ENCODE measurements at regions not wholly inside any gene's neighbourhood (a gene's known extent, or its start where the extent isn't known, plus 50 kb on each side); places are given as distances from the start of the nearest gene placed in this dataset.

DNA sequence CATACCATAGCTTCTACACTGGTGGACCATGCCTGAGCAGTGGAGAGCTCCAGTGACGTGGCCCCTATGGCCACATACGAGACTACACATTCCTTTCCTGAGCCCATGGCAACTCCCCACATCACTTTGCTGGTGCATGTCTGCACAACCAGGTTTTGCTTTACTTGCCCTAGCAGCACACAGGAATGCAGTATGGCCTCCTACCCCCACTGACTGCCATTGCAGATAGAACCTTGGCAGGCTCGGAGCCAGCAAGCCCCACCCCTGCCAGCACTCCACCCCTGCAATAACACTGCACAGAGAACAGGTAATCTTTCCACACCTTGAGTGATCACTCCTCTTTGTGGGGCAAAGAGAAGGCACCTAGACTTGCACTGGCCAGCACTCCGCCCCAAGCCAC is 531.9 kb upstream of the CAMK1G start:
- in situ Hi-C loops (cut with HindIII; ENCODE audit: low pct_unique_long_range_greater_than_20kb, low sequenced_read_pairs) = no loop called here
- no peak for TF ChIP-seq JUND (IDR thresholded peaks at IDR 0.05; ENCODE audit: low read depth)
- no peak for DNase-seq (ENCODE audit: low read depth in 1 of 2, low spot score in 1 of 2)

- in situ Hi-C loops (cut with HindIII; ENCODE audit: low pct_unique_long_range_greater_than_20kb, low sequenced_read_pairs) = no loop called here
- no peak for DNase-seq (ENCODE audit: low read depth in 1 of 2, low spot score in 1 of 2)
- TF ChIP-seq JUND (IDR thresholded peaks at IDR 0.05; ENCODE audit: low read depth) = no peak
Observed at GRCh38 chr1:209053587-209053986, 529.9 kb upstream of the CAMK1G start.

DNA sequence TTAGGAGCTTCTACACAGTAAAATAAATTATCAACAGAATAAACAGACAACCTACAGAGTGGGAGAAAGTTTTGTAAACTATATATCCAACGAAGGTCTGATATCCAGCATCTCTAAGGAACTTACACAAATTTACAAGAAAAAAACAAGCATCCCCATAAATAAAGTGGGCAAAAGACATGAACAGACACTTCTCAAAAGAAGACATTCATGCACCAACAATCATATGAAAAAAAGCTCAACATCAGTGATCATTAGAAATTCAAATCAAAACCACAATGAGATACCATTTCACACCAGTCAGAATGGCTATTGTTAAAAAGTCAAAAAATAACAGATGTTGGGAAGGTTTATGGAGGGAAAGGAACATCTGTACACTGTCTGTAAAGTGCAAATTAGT is 526.4 kb upstream of the CAMK1G start:
- in situ Hi-C loops (cut with HindIII; ENCODE audit: low pct_unique_long_range_greater_than_20kb, low sequenced_read_pairs) = no loop called here
- no peak for DNase-seq (ENCODE audit: low read depth in 1 of 2, low spot score in 1 of 2)
- TF ChIP-seq JUND (IDR thresholded peaks at IDR 0.05; ENCODE audit: low read depth) = no peak

GRCh38 chr1:209057901-209058300 is 525.6 kb upstream of the CAMK1G start:
- TF ChIP-seq JUND (IDR thresholded peaks at IDR 0.05; ENCODE audit: low read depth) = no peak
- in situ Hi-C loops (cut with HindIII; ENCODE audit: low pct_unique_long_range_greater_than_20kb, low sequenced_read_pairs) = no loop called here
- no peak for DNase-seq (ENCODE audit: low read depth in 1 of 2, low spot score in 1 of 2)

DNA sequence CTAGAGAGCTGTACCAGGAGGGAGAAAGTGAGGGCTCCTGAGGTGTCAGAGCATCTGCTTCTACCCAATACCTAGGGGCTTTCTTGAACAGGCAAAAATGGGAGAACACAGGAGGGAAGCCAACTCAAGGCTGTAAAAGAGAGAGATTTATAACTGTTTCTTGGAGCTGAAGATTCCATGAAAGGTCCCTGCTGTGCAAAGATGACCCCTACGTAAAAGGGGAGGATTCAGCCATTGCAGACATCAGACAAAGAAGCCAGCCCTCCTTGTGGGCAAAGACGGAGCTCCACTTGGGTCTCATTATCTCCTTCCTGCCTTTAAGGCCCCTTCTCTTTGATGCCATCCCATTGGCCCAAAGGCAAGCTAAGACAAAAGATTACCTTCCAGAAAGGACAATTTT is 524.1 kb upstream of the CAMK1G start:
- DNase-seq (ENCODE audit: low read depth in 1 of 2, low spot score in 1 of 2) = no peak
- no peak for TF ChIP-seq JUND (IDR thresholded peaks at IDR 0.05; ENCODE audit: low read depth)
- in situ Hi-C loops (cut with HindIII; ENCODE audit: low pct_unique_long_range_greater_than_20kb, low sequenced_read_pairs) = no loop called here

DNA sequence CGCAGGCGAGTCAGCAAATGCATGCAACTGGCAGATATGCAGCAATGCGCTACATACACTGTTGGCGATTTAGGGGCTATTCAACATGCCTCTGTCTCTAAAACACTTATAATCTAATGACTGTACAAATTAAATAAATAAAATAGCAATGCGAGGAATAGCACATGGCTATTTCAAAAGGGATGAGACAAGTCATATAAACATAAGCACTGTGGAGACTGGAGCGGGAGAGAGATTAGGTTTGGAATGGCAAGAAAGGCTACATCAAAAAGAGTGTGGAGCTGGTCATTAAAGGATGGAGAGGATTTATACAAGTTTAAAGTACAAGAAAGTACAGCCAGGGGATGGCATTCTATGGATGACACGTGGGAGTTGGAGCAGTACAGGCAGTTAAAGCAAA is 523.5 kb upstream of the CAMK1G start:
- no peak for DNase-seq (ENCODE audit: low read depth in 1 of 2, low spot score in 1 of 2)
- in situ Hi-C loops (cut with HindIII; ENCODE audit: low pct_unique_long_range_greater_than_20kb, low sequenced_read_pairs) = no loop called here
- TF ChIP-seq JUND (IDR thresholded peaks at IDR 0.05; ENCODE audit: low read depth) = no peak

- TF ChIP-seq JUND (IDR thresholded peaks at IDR 0.05; ENCODE audit: low read depth) = no peak
- in situ Hi-C loops (cut with HindIII; ENCODE audit: low pct_unique_long_range_greater_than_20kb, low sequenced_read_pairs) = no loop called here
Observed at GRCh38 chr1:209062081-209062620, 521.4 kb upstream of the CAMK1G start.

GRCh38 chr1:209062863-209063262 is 520.7 kb upstream of the CAMK1G start:
- in situ Hi-C loops (cut with HindIII; ENCODE audit: low pct_unique_long_range_greater_than_20kb, low sequenced_read_pairs) = no loop called here

More at GRCh38 chr1:209062081-209062620, 521.4 kb upstream of the CAMK1G start:
- no peak for DNase-seq (ENCODE audit: low read depth in 1 of 2, low spot score in 1 of 2)

DNA sequence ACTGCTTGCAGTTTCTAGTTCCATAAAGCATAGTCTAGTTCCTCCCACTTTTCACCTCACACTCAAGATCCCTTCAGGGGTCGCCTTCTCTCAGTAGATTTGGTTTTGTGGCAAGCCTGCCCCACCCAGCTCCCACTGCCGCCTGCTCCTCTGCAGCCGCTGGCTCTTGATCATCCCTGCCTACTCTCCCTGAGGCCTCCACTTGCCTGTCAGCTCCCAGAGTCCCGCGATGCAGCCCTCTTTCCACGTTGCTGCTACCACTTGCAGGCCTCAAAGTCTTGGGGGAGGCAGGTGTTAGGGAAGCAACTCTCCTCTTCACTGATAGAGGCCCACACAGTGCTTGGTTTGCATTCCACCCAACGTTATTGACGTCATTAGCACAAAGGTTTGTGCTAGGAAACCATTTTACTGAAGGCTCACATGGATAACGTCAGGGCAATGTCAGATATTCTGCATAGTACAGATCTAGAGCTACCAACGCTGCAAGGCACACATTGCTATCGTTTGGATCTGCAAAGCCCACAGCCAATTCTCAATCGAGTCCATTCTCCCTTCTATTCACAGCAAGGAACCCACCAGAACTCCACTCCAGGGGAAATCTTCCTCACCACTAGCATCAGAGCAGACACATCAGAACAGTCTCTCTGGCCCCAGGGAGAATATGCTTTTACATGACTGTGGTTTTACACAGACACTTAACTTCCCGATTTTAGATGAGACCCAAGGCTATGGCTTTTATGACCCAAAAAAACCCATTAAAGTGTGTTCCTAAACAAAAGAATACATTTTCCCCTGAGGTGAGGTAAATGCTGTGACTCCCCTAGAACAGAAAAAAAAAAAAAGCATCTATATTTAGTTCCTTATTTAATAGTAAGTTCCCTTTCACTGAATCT is 519.5 kb upstream of the CAMK1G start:
- no peak for DNase-seq (ENCODE audit: low read depth in 1 of 2, low spot score in 1 of 2)
- TF ChIP-seq JUND (IDR thresholded peaks at IDR 0.05; ENCODE audit: low read depth) = no peak
- in situ Hi-C loops (cut with HindIII; ENCODE audit: low pct_unique_long_range_greater_than_20kb, low sequenced_read_pairs) = no loop called here

More at GRCh38 chr1:209062863-209063262, 520.7 kb upstream of the CAMK1G start:
- TF ChIP-seq JUND (IDR thresholded peaks at IDR 0.05; ENCODE audit: low read depth) = no peak
- no peak for DNase-seq (ENCODE audit: low read depth in 1 of 2, low spot score in 1 of 2)

DNA sequence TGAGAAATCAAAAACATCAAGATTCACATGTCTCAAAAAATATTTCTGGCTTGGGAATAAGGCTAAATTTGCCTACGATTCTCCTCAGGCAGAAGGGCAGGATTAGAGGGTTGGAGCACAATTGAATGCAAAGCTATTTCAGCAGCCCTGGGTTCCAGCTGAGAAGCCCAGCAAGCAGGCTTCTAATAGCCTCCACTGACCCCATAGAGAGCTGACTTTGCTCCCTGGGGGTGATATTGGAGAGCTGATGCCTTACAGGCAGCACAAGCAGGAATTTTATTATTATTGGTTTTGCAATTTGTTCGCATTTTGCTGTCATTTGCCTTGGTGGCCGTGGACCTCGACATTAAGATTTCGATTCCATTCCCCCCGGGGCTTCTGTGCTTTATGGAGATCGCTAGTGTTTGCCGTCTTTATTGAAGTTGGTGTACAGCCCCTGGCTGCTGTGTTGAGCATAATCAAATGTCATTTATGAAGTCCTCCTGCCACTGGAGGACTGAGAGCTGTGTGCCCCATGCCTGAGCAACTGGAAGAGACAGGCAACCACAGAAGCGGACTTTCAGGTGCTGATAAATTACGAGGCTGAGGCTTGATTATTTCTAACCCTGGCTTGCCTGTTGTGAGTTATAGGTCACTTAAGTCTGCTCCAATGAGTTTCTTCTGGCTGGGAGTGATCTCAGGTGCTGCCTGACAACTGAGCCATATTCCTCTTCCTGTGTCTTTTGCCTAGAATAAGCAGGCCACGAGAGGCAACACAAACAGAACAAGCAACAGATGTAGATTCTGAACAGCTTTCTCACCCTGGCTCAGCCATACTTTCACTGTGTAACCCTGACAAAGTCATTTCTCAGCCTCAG is 518.4 kb upstream of the CAMK1G start:
- no peak for TF ChIP-seq JUND (IDR thresholded peaks at IDR 0.05; ENCODE audit: low read depth)
- in situ Hi-C loops (cut with HindIII; ENCODE audit: low pct_unique_long_range_greater_than_20kb, low sequenced_read_pairs) = no loop called here
- DNase-seq (ENCODE audit: low read depth in 1 of 2, low spot score in 1 of 2) = no peak

- no peak for TF ChIP-seq JUND (IDR thresholded peaks at IDR 0.05; ENCODE audit: low read depth)
- DNase-seq (ENCODE audit: low read depth in 1 of 2, low spot score in 1 of 2) = no peak
- in situ Hi-C loops (cut with HindIII; ENCODE audit: low pct_unique_long_range_greater_than_20kb, low sequenced_read_pairs) = no loop called here
Observed at GRCh38 chr1:209072481-209072880, 511.0 kb upstream of the CAMK1G start.

GRCh38 chr1:209073879-209074278 is 509.6 kb upstream of the CAMK1G start:
- DNase-seq (ENCODE audit: low read depth in 1 of 2, low spot score in 1 of 2) = no peak
- TF ChIP-seq JUND (IDR thresholded peaks at IDR 0.05; ENCODE audit: low read depth) = no peak
- in situ Hi-C loops (cut with HindIII; ENCODE audit: low pct_unique_long_range_greater_than_20kb, low sequenced_read_pairs) = no loop called here
